ENCODE measurements at regions not wholly inside any gene's neighbourhood (a gene's known extent, or its start where the extent isn't known, plus 50 kb on each side); places are given as distances from the start of the nearest gene placed in this dataset.

GRCh38 chr1:56267611-56268010 lies 311.8 kb downstream of the PLPP3 start:
- H3K36me3 Mint-ChIP-seq, result no peaks in the 10 kb centered on the region
- H3K27ac Mint-ChIP-seq, result no peak overlapping the region
- no peak for TF ChIP-seq CTCF (conservative IDR thresholded peaks at IDR 0.05)
- H3K27me3 Mint-ChIP-seq, result no peaks in the 10 kb centered on the region
- DNase-seq (ENCODE audit: extremely low spot score, unreplicated experiment), result no peak
- H3K9me3 Mint-ChIP-seq, result no peaks in the 10 kb centered on the region
- H3K4me1 Mint-ChIP-seq (ENCODE audit: unreplicated experiment), result no peaks in the 10 kb centered on the region
- H3K4me3 Mint-ChIP-seq, result no peak overlapping the region

DNA sequence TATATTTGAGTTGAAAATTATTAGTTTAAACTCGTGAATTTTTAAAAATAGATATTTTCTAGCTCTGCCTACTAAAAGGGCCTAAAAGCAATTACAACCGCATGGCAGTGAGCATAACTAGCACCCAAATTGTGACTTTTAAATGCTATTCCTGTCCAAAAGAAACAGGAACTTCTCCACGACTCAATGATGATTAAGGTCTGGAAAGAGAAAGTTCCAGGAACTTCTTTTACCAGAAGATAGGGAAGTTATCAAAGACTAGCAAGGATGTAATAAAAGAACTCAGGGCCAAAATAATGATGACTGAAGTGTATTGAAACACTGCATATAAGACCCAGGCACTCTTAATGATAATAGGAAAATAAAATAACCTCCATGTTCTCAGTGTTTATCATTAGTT lies 313.0 kb downstream of the PLPP3 start:
- no peak overlapping the region for H3K4me3 Mint-ChIP-seq
- no peak overlapping the region for H3K27ac Mint-ChIP-seq
- no peak for DNase-seq (ENCODE audit: extremely low spot score, unreplicated experiment)
- no peaks in the 10 kb centered on the region for H3K36me3 Mint-ChIP-seq
- H3K4me1 Mint-ChIP-seq (ENCODE audit: unreplicated experiment), result no peaks in the 10 kb centered on the region
- no peak for TF ChIP-seq CTCF (conservative IDR thresholded peaks at IDR 0.05)
- no peaks in the 10 kb centered on the region for H3K27me3 Mint-ChIP-seq
- H3K9me3 Mint-ChIP-seq, result no peaks in the 10 kb centered on the region

DNA sequence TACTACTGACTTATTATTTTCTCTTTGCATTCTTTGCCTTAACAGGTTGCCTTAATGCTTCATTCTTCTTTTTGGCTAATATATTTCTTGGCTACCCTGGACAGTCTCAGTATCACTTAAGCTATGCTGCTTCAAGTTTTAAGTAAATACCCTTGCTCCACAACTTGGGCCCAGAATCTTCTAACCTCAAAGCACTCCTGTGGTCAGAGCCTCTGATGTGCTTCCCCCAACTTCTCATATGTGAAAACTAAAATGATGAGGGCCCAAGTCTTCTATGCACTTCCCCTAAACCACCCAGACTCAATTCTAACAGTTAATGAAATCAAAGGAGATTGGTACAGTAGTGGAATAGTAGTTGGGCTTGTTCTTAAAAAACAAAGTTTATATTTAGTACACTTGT lies 314.1 kb downstream of the PLPP3 start:
- Mint-ChIP-seq H3K4me1 (ENCODE audit: unreplicated experiment) (no peaks in the 10 kb centered on the region), H3K27ac (no peak overlapping the region), H3K27me3 (no peaks in the 10 kb centered on the region), H3K36me3 (no peaks in the 10 kb centered on the region), H3K4me3 (no peak overlapping the region), H3K9me3 (peaks cover under 1% of the 10 kb centered on the region)
- DNase-seq (ENCODE audit: extremely low spot score, unreplicated experiment), result no peak
- no peak for TF ChIP-seq CTCF (conservative IDR thresholded peaks at IDR 0.05)

DNA sequence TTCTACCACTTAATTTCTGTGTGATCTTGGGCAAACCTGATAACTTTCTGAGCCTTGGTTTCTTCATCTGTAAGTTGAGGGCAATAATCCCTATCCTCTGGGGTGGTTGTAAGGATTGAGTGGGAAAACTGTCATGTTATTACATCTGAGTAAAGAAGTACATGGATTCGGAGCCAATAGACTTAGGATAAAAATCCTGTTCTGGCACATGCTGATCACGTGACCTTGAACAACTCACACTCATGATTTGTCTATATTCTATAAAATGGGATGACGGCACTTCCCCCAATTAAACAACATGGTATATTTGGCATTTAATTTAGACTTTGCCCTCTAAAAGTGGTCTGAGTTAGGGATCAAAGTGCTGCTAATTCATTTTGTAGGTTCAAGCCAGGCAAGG lies 315.5 kb downstream of the PLPP3 start:
- no peaks in the 10 kb centered on the region for H3K27me3 Mint-ChIP-seq
- no peaks in the 10 kb centered on the region for H3K36me3 Mint-ChIP-seq
- H3K9me3 Mint-ChIP-seq, result peaks cover 5% of the 10 kb centered on the region
- TF ChIP-seq CTCF (conservative IDR thresholded peaks at IDR 0.05), result no peak
- H3K4me3 Mint-ChIP-seq, result no peak overlapping the region
- no peaks in the 10 kb centered on the region for H3K4me1 Mint-ChIP-seq (ENCODE audit: unreplicated experiment)
- no peak for DNase-seq (ENCODE audit: extremely low spot score, unreplicated experiment)
- H3K27ac Mint-ChIP-seq, result no peak overlapping the region

- DNase-seq (ENCODE audit: extremely low spot score, unreplicated experiment), result no peak
- no peaks in the 10 kb centered on the region for H3K36me3 Mint-ChIP-seq
- no peak for TF ChIP-seq CTCF (conservative IDR thresholded peaks at IDR 0.05)
- H3K4me1 Mint-ChIP-seq (ENCODE audit: unreplicated experiment), result peaks cover 7% of the 10 kb centered on the region
- no peak overlapping the region for H3K4me3 Mint-ChIP-seq
- no peak overlapping the region for H3K27ac Mint-ChIP-seq
- H3K9me3 Mint-ChIP-seq, result peaks cover 5% of the 10 kb centered on the region
- H3K27me3 Mint-ChIP-seq, result no peaks in the 10 kb centered on the region
These were observed 321.0 kb downstream of the PLPP3 start for GRCh38 chr1:56258371-56258770.

- no peak for TF ChIP-seq CTCF (conservative IDR thresholded peaks at IDR 0.05)
- Mint-ChIP-seq H3K4me1 (ENCODE audit: unreplicated experiment) (peaks cover 7% of the 10 kb centered on the region), H3K36me3 (no peaks in the 10 kb centered on the region), H3K9me3 (peaks cover 5% of the 10 kb centered on the region), H3K27ac (no peak overlapping the region), H3K27me3 (no peaks in the 10 kb centered on the region), H3K4me3 (no peak overlapping the region)
- no peak for DNase-seq (ENCODE audit: extremely low spot score, unreplicated experiment)
These were observed 321.6 kb downstream of the PLPP3 start for GRCh38 chr1:56257726-56258125.
